NCI-H1694 treated with DMSO at 0.1 percent for 48 hours (cell line): ENCODE measurements at regions not wholly inside any gene's neighbourhood (a gene's known extent, or its start where the extent isn't known, plus 50 kb on each side); places are given as distances from the start of the nearest gene placed in this dataset.
A peak's percentile ranks its signal among the peaks of the same experiment; 100 is the strongest.
"Not testable (repeated sequence)": the region's sequence is repeated elsewhere in the genome, so short reads cannot be mapped to it uniquely, and the experiment has no call there.

Experiments used
- DNase-seq: peaks from one replicate; lab custom pipeline; 2025; lab: John Stamatoyannopoulos, UW

DNA sequence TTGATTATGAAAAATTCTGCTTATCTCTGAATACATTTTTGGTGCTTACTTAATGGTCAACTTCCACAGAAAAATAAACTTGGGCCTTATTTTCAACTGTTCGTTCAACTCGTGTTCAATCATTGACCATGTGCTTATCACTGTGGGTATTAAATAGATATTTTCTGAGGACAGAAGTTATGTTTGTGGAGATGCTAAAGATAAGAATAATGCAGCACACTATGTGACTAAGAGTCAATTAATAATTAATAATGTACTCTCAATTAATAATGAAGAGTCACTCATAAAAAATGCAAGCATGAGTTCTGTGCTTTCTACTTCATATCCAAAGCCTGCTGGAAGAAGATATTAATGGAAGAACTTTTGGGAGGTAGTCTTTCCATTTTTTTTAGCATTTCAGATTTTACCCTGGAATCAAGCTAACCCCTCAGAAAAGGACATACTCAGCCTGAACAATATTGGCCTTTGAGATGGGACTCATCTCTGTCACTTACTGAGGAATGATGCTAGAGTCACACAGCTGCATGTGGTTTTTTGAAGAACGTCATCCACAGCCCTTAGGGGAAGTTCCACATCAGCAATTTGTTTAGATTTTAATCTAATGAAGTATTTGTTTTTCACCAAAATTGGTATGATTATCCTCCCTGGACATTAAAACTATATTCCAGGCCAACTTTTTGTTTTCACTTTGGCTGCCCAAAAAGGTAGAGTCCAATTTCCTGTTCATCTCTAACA is 191.9 kb upstream of the CRIM1 start:
- DNase-seq, result no peak

DNA sequence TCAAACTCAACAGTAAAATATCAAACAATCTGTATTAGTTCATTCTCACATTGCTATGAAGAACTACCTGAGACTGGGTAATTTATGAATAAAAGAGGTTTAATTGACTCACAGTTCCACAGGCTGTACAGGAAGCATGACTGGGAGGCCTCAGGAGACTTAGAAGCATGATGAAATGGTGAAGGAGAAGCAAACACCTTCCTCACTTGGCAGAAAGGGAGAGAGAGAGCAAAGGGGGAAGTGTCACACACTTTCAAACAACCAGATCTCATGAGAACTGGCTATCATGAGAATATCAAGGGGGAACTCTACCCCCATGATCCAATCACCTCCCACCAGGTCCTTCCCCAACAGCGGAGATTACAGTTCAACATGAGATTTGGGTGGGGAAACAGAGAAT is 198.5 kb upstream of the CRIM1 start:
- not testable (repeated sequence) for DNase-seq

DNA sequence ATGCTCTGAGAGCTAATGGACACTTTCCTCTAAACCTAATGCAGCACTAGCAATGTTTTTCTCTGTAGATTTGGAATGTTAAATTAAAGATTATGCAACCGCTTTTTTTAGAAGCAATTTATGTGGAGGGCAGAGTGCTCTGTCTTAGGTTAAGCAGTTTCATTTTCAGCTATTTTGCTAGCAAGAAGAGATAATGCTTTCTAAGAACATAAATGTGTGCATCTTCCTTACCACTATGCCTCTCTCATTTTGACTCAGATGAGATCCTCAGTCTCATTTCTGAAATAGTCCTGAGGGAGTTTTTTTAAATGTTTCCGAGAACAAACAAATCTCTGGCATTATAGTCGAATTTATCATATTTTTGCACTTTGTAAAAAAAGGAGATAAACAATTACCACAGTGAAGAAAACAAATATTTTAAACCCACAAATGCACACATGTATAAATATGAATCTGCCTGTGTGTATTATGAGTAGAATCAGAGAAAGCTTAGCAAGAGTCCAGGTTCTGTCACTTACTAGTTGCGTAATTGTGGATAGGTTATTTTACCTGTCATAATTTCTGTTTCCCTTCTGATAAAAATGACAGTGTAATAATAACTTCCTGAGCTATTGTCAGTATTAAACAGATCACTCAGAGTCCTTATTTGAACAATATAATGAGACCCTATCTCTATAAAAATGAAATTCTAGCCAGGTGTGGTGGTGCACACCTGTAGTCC is 207.7 kb upstream of the CRIM1 start:
- DNase-seq, result no peak

DNA sequence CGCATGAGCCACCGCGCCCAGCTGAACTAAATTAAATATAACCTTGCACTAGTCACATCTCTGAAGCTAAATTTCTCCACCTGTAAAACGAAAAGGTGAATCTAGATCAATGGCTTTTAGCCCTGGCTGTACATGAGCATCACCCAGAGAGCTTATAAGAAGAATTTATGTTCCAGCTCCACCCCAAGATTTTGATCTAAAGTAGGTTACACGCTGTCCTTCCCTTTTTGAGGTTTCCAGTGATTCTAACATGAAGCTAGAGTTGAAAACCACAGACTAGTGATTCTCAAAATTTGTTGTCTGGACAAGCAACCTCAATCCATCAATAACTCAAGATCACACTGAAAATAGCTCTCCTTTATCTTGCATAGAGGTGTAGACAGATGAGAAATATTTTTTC is 208.8 kb upstream of the CRIM1 start:
- DNase-seq, result no peak

GRCh38 chr2:36140391-36140790 is 215.2 kb upstream of the CRIM1 start:
- DNase-seq, result no peak

GRCh38 chr2:36137612-36138011 is 218.0 kb upstream of the CRIM1 start:
- no peak for DNase-seq

DNA sequence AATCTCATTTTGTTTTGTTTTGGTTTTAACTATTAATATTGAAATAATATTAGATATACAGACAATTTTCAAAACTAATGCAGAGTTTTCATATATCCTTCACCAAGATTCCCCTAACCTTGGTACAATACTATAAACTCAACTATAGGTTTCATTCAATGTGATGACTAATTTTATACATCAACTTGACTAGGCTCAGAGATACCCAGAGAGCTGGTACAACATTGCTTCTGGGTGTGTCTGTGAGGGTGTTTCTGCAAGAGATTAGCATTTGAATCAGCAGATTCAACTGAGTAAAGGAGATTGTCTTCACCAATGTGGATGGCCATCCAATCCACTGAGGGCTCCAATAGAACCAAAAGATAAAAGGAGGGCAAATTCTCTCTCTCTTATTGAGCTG is 221.3 kb upstream of the CRIM1 start:
- no peak for DNase-seq

- DNase-seq, result no peak
Observed at GRCh38 chr2:36128359-36128758, 227.2 kb upstream of the CRIM1 start.

DNA sequence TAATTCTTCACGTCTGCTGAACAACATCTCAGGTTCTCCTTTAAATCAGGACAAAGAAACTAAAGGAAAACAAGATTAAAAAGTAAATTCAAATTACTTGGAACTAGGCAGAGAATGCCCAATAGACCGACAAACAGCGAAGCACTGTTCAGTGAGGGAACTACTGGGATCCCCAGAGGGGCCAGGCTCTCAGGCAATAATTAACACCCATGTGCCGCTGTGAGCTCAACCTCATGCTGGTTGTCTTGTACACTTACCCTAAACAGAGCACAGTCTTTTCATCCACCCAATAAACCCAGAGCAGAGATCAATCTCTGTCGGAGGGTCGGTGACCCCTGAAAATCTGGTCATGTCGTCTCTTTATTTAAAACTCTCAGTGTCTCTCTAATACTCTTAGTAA is 229.9 kb upstream of the CRIM1 start:
- DNase-seq, result no peak

DNA sequence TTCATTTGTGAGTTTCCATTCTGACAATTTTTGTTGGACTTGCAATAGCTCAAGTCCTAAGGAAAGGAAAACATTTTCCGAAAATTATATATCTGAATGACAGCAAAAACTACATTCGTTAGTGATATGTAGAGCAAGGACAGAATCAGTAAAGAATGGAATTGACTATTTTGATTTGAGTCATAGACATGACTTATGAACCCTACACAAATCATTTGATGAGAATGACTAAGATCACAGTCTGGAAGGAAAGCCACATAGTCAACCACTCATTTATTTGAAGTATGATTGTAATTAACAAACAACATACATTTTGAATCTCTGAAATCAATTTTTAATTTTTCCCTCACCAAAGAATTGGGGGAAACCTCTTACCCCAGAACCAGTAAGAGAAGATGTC is 231.6 kb upstream of the CRIM1 start:
- no peak for DNase-seq

GRCh38 chr2:36097022-36097421 is 258.6 kb upstream of the CRIM1 start:
- DNase-seq, result no peak

DNA sequence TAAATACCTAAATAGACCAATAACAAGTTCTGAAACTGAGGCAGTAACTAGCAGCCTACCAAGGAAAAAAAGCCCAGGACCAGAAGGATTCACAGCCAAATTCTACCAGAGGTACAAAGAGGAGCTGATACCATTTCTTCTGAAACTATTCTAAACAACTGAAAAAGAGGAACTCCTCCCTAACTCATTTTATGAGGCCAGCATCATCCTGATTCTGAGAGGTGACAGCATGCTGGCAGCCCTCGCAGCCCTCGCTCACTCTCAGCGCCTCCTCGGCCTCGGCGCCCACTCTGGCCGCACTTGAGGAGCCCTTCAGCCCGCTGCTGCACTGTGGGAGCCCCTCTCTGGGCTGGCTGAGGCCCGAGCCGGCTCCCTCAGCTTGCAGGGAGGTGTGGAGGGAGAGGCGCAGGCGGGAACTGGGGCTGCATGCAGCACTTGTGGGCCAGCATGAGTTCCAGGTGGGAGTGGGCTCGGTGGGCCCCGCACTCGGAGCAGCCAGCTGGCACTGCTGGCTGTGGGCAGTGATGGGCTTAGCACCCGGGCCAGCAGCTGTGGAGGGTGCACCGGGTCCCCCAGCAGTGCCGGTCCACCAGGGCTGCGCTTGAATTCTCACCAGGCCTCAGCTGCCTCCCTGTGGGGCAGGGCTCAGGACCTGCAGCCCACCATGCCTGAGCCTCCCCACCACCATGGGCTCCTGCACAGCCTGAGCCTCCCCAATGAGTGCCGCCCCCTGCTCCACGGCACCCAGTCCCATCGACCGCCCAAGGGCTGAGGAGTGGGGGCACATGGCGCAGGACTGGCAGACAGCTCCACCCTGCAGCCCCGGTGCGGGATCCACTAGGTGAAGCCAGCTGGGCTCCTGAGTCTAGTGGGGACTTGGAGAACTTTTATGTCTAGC is 263.5 kb upstream of the CRIM1 start:
- DNase-seq, result not testable (repeated sequence)

DNA sequence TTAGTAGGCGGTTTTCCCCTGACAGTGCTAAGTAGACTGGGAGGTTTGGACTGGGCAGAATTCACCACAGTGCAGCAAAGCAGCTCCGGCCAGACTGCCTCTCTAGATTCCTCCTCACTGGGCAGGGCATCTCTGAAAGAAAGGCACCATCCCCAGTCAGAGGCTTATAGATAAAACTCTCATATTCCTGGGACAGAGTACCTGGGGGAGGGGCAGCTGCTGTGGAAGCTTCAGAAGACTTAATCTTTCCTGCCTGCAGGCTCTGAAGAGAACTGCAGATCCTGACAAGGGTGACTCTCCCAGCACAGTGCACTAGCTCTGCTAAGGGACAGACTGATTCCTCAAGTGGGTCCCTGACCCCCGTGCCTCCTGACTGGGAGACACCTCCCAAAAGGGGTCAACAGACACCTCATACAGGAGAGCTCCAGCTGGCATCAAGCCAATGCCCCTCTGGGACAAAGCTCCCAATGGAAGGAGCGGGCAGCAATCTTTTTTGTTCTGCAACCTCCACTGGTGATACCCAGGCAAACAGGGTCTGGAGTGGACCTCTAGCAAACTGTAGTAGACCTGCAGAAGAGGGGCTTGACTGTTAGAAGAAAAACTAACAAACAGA is 266.8 kb upstream of the CRIM1 start:
- no peak for DNase-seq

DNA sequence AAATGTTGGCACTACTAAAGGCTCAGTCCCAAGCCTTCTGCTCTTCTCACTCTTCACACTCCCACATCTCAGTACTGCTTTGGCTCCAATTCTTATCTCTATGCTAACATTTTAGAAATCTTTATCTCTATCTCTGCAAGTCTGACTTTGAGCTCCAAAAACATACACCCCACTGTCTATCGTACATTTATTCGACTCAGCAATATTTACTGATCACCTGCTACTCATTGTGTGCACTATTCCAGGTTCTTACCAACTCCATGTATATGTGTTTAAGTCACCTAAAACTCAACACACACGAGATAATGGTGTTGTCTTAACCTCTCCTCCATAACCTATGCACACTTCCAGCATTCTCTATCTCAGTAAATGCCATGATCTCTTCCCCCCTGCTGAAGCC is 268.2 kb upstream of the CRIM1 start:
- DNase-seq, result no peak

GRCh38 chr2:36079793-36080192 is 275.8 kb upstream of the CRIM1 start:
- no peak for DNase-seq

DNA sequence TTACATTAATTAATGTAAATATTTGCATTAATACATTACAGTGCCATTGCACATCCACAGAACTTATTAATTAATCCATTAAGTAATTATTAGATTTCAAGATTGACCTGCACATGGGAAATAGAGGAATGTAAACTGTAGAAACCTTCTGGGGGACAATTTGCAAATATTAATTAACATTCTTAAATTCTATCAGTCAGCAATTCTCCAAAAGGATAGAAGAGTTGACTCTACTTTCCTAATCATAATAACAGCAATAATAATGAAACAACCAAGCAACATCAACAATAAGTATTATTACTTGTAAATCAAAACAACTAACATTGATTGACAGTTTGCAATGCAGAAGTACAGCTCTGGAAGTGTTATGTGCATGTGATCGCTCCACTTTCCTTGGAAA is 281.6 kb upstream of the CRIM1 start:
- no peak for DNase-seq

DNA sequence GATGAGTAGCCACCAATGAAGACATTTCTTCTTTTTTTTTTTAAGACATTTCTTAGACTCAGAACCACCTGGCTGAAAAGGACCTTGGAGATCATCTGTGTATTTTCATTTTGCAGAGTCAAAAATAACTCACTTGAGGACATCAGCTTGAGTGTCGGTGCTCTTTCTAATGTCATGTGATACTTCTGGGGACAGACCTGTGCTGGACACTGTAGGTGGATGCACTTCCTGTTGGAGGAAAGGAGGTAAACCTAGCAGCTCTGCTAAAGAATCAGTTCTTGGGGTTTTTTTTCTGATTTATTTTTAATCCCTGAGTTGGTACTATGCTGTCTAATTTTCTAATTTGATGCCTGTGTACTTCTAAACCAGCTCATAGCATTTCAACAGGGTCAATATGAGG is 283.9 kb upstream of the CRIM1 start:
- DNase-seq, result no peak

- no peak for DNase-seq
Observed at GRCh38 chr2:36069074-36069473, 286.5 kb upstream of the CRIM1 start.

DNA sequence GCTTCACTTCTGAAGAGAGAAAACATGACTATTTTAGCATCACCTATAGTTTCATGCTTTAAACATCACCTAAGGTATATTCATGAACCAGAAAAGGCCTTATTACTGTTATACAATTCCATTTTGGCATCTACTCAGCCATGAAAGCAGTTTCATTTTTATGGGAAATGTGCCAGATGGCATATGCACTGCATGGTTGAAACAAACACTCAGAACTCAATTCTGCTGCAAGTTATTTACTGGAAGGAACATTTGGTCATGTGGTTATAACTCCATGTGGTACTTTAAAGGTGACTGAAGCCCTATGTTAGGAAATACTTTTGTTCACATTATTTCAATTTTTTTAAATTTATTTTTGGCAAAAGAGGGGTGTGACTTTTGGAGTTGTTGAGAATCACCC is 287.5 kb upstream of the CRIM1 start:
- peak; percentile 13 for DNase-seq

DNA sequence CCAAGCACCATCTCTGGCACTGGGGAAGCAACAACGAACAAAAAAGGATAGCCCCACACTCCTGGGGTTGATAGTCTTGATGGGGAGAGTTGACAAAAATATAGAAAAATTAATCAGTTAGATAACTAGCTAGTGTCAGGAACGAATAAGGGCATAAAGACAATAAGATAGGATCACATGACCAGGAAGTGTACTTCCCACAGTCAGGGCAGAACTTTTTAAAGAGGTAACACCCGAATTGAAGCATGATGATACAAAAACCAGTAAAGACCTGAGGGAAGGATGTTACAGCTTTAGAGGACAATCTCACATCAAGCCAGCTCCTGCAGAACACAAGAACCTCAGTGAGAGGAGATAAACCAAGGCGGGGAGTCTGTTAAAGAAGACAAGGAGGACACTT is 295.4 kb upstream of the CRIM1 start:
- DNase-seq, result no peak

GRCh38 chr2:36059691-36060090 is 295.9 kb upstream of the CRIM1 start:
- no peak for DNase-seq

GRCh38 chr2:36058953-36059352 is 296.6 kb upstream of the CRIM1 start:
- no peak for DNase-seq
